NCI-H2196 treated with DMSO at 0.1 percent for 48 hours (cell line): ENCODE measurements at regions not wholly inside any gene's neighbourhood (a gene's known extent, or its start where the extent isn't known, plus 50 kb on each side); places are given as distances from the start of the nearest gene placed in this dataset.

Experiments used
- DNase-seq: peaks from one replicate; lab custom pipeline; 2025; ENCODE audit not compliant: unreplicated experiment; lab: John Stamatoyannopoulos, UW

DNA sequence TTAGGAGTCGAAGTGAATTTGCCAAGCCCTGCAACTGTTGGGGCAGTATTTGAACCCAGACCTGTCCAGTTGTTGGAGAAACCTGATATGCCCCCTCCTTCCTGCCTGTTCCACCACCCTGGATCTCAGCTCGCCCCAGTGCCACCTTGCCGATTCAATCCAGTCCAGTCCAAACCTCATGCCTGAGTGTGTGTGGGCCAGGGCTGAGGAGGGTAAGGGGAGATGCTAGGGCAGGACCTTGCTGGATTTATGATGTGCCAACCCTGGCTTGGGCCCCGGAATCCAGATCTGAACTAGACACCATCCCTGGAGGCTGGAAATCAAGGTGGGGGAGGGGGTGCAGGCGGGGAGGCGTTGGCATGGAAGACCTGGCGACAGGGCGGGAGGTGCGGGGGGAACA lies 98.9 kb upstream of the WNT4 start:
- DNase-seq: no peak

DNA sequence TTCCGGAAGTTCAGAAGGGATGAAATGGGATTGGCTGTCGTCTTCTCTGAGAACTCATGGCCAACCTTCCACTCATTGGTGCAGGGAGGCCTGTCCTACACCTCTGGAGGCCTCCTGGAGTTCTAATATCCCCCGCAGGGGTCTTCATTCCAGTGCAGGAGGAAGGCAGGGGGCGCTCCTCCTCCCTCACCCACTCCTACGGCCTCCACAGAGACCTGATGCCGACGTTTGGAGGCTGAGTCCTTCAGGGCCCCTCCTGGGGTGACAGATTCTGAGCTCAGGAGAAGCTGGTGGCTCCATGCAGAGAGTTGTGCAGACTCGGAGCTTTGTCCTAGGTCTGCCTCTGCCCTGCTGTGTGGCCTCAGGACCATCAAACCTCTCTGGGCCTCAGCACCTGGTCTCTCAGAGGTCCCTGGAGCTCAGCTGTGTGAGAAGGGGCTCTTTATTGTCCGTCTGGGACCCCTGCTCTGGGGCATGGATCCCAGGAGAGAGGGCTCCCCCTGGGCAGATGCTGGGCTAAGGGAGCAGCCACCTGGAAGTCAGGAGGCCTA lies 102.3 kb upstream of the WNT4 start:
- DNase-seq: no peak

DNA sequence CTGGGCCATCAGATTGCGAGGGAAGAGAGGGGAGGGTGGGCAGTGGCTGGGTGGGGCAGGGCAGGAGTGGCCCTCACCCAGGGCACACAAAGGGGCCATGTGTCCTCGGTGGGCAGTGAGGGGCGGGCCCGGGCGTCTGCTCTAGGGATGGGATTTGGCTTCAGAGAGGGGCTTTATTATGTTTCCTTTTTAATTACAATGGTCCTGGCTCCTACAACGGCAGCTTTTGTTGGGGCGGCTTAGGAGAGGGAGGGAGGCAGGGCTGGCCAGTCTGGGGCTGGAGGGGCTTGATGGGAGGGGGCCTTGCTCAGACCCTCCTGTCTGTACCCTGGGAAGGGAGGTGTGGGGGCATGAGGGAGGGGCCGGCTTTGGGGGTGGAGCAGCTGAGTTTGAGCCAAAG lies 102.8 kb upstream of the WNT4 start:
- DNase-seq: no peak

DNA sequence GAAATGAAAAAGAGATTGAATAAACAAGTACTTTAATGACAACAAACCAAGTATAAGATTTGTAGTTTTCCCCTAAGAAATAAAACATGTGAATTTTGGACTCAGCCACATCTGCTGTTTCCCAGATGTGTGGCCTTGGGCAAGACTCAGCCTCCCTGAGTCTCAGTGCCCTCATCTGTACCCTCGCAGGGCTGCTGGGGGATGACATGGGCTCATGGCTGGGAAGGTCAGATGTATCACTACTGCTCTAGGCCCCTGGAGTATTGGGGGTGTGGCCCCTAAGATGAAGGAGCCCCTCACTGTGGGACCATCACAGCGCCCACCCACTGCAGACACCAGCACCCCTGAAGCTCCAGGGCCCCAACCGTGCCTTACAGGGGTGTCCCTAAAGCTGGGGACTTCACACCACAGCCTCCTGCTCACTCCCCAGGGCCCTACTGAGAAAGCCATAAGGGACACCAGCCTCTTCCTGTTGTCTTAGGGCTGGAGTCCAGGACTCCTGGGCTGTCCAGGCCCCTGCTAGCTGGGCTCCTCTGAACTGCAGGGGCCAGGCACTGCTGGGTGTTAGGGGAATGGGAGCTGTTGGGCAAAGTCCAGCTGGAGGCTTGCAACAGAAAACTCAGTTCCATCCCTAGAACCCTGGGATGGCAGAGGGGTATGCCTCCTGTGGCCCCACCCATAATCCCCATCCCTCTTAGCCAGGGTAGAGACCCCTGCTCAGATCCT lies 104.0 kb upstream of the WNT4 start:
- no peak for DNase-seq

DNA sequence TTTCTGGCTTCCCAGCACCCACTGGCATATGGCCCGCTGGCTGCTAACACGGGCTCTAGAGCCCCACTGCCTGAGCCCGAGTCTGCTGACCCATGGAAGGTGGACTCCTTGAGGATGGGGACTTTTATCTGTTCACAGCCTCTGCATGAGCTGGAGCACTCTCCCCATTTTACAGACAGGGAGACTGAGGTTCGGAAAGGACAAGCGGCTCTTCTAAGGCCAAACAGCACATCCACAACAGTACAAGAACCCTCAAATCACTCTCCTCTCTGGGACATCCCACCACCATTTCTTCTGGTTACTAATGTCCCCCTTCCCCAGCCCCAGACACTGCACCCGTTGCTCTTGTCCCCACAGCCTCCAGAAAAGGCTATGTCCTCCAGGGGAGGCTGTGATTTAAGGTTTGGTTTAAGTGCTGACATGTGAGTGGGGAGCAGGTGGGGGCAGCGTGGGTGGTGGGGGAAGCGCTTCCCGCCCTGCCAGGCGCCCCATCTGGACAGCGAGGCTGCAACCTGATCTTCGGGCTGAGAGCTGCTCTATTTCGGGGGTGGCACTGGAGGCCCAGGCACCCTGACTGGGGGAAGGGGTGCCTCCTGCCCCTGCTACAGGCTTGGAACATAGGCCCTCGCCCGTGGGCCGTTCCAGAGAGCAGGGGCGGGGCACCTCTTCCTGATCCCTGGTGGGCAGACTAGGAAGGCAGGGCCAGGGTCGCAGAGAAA lies 104.8 kb upstream of the WNT4 start:
- DNase-seq: no peak

DNA sequence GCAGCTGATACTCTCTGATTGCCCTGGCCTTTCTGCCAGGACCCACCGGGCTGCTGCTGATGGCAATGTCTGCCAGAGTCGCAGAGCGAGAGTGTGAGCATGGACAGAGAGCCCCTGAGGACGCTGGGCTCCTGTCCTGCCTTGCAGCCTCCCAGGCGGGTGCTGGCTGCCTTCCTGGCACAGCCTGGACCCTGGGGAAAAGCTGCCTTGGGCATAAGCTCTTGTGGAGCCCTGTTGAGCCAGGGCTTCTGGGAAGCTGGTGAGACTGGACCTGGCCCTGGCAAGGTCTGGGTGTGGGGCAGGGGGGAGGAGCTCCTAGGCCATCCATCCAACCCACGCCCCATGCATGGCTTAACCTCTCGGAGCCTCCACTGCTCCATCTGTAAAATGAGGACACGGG lies 105.8 kb upstream of the WNT4 start:
- DNase-seq: no peak

DNA sequence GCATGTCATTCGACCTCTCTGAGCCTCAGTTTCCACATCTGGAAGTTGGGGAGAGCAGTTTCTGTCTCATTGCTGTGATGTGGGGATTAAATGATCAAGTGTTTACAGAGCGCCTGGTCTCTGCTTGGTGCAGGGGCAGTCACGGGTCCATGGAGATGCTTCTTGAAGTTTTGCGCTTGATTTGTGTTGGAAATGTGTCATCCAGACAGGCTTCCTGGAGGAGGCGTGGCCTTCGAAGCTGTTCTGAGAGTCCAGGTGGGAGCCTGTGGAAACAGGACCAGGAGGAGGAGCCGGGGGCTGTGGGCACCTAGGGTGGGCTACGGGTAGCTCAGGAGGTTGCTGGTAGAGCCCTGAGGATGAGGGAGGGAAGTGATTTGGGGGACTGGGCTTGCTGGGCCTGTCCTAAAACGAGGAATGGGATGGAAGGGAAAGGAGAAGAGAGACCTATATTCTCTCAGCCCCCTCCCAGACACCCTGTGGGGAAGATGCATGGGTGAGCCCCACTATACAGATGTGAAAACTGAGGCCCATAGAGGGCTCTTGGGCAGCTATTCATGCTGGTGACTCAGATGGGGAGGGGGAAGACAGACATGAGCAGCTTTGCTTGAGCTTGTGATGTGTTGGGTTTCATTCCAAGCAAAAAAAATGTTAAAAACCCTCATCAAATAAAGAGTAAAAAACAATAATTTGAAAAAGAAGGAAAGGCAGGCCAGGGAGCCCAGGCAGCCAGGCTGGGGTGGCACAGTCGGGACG lies 107.2 kb upstream of the WNT4 start:
- no peak for DNase-seq

DNA sequence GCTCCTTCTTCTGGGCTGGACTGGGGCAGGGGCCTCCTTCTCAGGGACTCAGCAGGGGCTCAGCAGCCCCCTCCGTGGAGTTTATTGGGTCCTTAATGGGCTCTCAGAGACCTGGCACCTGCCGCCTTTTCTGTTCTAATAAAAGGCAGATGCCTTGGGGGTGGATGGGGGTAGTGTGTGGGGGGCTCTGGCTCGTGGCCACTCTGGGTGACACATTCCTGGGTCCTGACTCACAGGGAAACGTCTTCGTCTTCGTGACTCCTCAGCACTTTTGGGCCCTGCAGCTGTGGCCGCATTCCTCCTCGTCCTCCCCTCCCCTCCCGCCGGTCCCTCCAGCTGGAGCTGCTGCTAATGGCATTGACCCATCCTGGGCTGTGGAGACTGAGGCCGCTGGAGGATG lies 107.8 kb upstream of the WNT4 start:
- no peak for DNase-seq

DNA sequence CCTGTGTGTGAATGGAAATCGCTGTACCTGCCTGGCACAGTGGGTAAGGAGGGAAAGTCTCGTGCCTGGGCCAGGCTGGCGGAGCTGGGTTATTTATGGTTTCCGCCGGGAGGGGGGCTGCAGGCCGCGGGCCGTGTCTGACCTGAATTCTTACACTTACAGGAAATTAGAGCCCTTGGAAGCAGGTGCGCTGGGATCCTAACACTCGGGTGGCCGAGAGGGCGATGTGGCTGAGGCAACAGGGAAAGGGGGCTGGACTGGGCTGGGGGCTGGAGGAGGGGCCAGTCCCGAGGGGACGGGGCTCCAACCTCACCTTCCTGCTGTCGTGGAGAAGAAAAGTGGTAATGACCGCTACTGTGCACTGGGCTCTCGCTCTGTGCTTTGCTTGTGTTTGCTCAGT lies 109.4 kb upstream of the WNT4 start:
- DNase-seq: no peak

DNA sequence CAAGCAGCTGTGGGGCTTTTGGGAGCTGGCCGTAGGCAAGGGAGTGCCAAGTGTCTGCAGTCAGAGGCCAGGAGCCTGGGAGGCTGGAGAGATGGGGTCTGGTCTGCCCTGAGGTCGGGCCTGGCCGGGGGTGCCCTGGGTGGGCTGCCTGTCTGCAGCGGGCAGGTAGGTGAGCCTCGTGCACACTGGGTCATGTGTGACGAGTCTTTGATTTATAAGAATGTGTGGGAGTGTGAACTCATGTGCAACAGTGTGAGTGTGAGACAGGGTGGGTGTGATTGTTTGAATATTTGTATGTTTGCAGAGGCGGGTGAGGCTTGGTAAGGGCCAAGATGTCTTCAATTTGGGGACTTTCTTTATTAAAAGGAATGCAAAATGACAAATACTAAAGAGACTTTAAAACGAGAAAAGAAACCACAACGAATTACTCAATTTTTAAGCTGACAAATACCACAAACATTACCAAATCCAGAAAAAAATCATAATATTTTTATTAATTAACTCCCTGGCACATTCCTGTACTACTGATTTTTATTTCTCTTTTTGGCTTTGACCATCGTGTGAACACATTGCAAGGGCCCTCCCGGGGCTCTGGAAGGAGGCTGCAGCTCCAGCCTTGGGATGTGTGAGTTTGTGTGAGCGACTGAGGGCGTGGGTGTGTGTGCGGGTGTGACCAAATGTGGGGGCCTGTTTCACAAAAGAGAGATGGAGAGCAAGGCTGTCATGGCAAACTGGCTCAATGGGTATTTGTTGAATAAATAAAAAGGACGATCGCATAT lies 110.3 kb upstream of the WNT4 start:
- DNase-seq: no peak

DNA sequence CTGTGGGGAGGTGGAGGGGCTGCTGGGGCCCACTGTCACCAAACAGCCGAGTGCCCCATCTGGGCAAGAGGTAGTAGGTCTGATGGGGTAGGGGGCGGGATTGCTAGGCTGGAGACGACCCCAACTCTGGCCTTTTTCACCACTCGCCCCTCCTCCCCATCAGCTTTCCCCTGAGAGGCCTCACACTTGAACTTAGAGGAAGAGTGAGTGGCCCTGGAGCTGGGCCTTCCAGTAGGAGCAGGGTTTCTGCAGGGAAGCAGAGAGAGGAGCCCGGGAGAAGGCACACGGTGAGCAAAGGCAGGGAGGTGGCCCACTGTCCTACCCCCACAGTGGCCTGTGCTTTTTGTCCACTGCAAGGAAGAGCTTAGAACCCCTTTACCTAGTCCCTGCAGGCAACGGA lies 111.9 kb upstream of the WNT4 start:
- no peak for DNase-seq

DNA sequence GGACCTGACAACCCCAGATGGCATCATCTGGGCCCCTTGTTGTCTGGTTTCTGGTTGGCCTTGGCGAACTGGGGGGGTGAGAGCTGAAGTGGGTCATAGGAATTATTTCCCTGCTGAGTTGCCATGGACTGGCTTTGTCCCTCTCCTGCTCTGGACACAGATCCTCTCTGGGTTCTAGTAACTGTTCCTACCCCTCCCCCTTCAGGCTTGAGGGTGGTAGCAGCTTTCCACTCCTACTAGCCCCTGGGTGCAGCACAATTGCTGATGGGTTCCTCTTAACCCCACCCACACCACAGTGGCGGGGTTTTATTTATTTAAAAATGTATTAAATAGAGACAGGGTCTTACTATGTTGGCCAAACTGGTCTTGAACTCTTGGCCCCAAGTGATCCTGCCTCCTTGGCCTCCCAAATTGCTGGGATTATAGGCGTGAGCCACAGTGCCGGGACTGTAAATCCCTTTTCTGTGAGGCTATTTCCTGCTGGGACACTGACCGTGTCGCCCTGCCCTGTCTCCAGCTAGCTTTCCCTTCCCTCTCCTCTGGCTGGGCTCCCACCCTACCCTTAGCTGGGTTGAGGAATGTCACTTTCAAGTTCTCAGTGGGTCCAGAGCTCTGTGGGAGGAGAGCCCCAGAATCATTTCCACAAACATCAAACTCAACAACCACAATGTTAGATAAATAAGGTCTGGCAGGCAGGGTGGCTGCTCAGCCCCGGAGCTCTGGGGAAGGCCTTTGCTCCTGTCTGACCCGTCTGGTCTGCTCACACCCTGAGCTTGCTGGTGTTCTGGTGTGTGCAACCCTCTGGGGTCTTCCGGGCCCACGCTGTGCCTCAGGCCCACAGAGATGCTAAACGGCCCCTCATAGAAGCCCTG lies 112.7 kb upstream of the WNT4 start:
- no peak for DNase-seq

DNA sequence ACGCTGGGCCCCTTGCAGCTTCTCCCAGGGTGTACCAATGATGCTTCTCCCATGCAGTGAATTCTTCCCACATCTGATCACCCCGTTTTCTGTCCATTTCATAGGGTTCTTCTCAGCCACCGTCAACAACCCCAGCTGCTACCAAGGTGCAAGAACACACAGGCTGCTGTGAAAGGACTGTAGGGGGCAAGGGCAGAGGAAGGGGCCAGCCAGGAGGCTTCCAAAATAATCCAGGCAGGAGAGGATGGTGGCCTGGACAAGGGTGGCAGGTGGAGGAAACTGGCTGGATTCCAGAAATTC lies 113.3 kb upstream of the WNT4 start:
- no peak for DNase-seq

DNA sequence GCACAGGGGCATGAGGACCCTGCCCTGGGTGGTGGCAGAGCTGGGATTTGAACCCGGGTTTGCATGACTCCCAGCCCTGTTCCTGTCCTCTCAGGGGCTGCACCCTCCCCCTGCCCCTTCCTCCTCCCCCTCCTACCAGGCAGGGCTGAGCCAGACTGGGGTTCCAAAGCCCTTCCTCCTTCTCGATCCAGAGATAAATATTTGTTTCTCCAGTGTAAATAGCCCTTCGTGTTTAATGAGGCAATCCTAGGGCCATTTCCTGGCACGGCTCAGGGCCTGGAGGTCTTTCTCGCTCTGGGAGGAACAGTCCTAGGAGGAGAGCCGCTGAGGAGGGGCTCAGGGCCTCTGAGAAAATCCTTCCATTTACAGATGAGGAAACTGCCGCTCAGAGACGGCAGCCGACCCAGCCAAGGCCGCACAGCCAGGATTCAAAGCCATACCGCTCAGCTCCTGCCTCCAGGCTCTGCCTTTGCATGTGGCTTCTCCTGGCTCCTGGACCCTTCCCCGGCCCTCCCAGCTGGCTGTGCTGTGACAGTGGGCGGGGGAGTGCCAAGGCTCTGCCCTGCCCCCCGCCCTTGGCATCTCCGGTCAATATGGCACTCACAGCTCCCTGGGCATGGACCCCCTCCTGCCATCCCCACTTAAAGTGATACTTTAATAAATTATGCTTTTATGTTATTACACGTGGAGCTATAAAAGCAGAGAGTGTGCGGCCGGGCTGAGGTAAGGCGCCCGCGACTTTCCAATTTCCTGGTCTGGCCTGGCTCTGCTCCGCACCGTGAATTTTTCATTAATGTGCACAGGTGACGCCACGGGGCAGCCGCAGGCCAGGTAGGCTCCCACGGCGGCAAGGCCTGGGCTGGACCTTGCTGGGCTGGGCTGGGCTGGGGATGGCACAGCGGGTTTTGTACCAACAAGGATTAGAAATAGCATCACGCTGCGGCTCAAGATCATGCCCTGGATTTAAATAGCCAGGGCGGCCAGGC lies 114.7 kb upstream of the WNT4 start:
- no peak for DNase-seq

DNA sequence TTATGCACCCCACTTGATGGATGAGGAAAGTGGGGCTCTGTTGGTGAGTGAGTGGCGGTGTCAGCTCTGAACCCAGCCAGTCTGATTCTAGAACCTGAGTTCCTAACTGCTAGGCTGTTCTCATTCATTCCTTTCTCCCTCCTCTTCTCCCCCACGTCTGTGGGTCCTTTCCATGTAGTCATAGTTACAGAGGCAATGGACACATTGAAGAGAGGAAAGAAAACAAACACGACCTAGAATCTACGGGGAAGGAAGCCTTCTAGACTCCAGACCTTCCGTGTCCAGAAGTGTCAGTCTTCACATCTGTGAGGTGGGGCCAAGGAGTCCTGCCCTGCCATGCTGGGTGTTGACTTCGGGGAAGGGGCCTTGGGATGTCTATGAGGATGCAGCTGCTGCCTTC lies 115.8 kb upstream of the WNT4 start:
- DNase-seq: no peak

DNA sequence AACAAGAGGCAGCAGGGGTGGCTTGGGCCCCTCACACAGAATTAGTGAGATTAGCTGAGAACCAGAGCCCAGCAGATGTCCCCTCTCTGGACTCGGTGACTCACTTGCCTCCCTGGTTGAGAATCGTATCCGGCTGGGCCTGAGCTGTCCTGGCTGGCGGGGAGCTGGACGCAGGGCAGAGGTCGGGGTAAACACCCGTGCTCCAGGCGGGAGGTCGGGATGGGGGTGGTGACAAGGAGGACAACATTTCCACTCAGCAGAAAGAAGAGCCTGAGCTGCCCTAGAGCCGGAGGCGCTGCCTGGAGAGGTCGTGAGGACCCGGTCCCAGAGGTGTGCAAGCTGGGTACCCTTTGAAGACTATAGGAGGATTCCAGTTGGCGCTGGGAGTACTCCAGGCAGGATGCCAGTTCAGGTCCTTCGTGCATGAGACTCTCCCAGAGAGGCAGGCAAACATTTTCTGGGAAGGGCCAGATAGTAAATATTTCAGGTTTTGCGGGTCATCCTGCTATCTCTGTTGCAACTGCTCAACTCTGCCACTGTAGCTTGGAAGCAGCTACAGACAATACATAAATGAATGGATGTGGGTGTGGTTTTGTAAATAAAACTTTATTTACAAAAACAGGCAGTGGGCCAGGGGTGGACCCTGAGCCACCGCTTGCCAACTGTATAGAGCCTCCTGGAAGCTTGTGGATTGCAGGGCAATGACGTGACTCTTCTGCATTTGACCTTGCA lies 116.8 kb upstream of the WNT4 start:
- DNase-seq: no peak

DNA sequence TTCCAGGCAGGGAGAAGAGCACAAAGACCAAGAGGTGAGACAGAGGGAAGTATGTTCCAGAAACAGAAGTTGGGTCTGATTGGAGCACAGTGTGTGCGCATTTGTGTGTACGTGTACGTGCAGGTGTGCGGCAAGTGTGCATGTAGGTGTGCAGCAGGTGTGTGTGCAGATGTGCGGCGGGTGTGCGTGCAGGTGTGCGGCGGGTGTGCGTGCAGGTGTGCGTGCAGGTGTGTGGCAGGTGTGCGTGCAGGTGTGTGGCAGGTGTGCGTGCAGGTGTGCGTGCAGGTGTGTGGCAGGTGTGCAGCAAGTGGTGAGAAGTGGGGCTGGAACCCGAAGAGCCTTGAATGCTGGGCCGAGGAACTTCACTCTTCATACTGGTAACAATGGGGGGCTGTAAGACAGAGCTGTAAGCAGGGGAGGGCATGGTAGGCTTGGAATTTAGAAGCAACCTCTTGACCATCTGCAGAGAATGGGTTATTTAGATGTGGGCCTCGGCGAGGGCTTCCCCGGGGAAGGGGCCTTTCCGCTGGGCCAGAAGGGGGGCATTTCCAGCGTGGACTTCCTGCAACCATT lies 118.0 kb upstream of the WNT4 start:
- no peak for DNase-seq

DNA sequence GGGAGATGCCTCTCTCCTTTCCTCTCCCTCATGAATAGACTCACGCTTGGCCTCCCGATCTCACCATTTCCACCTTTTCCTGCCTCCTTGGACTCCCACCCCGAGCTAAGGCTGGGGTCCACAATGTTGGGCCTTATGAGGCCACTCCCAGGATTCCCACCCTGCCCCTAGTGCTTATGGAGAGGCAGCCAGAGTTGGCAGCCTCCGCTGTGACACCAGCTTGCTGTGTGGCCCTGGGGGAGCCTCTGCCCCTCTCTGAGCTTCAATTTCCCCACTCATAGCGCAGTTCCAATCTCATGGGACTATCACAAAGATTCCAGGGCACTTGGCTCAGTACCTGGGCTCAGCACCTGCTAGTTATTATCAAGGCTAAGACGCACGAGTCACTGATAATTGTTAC lies 118.7 kb upstream of the WNT4 start:
- no peak for DNase-seq
